Activated T-helper 17 cell treated with anti-CD3 and anti-CD28 coated beads, Interleukin-2, amount 50 U/mL, for 72 hours (primary cell): ENCODE measurements at regions not wholly inside any gene's neighbourhood (a gene's known extent, or its start where the extent isn't known, plus 50 kb on each side); places are given as distances from the start of the nearest gene placed in this dataset.

Source experiments
- ATAC-seq: fragments of 150-1000 bp; cut with Tn5 transposase; replicated peaks from 2 replicates; pipeline ENCODE4 v1.10.0; 2021; ENCODE audit warnings: mild to moderate bottlenecking, moderate library complexity
- H3K27ac Mint-ChIP-seq: one replicate; pipeline ENCODE4 v1.8.0; 2022; ENCODE audit warnings: mixed read lengths
- H3K27me3 Mint-ChIP-seq: one replicate; pipeline ENCODE4 v1.8.0; 2022; ENCODE audit warnings: mixed read lengths
- H3K36me3 Mint-ChIP-seq: one replicate; pipeline ENCODE4 v1.8.0; 2022; ENCODE audit warnings: low read depth, mild to moderate bottlenecking, mixed read lengths
- H3K4me1 Mint-ChIP-seq: one replicate; pipeline ENCODE4 v1.8.0; 2022; ENCODE audit warnings: mixed read lengths
- H3K4me3 Mint-ChIP-seq: one replicate; pipeline ENCODE4 v1.8.0; 2022; ENCODE audit warnings: mild to moderate bottlenecking, mixed read lengths
- H3K9me3 Mint-ChIP-seq: one replicate; pipeline ENCODE4 v1.8.0; 2022; ENCODE audit warnings: mixed read lengths

DNA sequence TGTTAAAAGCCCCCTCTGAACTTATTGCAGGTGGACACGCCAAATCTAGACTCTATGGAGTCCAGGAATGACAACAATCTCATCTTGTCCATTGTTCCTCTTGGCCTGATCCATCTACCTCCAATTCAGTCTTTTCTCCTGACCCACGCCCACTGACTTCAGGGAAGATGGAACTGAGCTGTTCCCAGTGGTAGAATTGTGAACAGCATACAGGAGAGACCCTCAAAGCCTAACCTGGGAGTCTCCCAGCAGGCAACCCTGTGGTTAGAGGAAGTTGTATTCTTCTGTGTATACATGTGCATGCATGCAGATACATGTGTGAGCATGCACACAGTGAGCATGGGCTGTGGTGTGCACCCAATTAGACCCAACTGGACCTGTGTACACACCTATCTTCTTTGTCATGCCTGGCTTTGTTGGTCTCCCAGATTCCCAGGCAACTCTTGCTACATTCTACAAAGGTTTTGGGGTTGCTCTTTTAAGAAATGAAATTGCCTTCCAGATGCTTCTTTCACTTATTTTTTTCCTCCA is 286.0 kb downstream of the ZSWIM6 start:
- H3K9me3 Mint-ChIP-seq: no peaks in the 10 kb centered on the region
- peaks cover 23% of the 10 kb centered on the region for H3K27me3 Mint-ChIP-seq
- no peak overlapping the region for H3K27ac Mint-ChIP-seq
- H3K36me3 Mint-ChIP-seq: no peaks in the 10 kb centered on the region
- no peak for ATAC-seq
- no peaks in the 10 kb centered on the region for H3K4me1 Mint-ChIP-seq
- H3K4me3 Mint-ChIP-seq: no peak overlapping the region

DNA sequence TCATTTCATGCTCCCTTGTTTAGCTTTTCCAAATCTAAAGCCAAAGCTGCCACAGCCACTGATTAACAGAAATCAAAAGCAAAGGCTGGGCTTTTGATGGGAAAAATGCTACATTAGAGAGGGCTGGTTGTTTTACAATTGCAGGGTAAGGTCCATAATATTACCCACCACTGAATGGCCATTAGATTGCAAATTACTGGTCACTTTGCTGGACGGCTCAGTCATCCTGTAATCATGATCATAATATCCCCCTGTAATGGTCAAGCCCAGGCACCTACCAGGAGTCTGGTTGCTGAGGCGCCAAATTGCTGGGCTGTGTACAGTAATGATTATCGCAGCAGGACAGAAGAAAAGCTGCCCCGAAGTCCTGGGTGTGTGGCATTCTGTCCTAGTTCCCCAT is 286.5 kb downstream of the ZSWIM6 start:
- H3K27ac Mint-ChIP-seq: no peak overlapping the region
- H3K36me3 Mint-ChIP-seq: no peaks in the 10 kb centered on the region
- no peaks in the 10 kb centered on the region for H3K9me3 Mint-ChIP-seq
- peaks cover 23% of the 10 kb centered on the region for H3K27me3 Mint-ChIP-seq
- no peak for ATAC-seq
- H3K4me1 Mint-ChIP-seq: no peaks in the 10 kb centered on the region
- no peak overlapping the region for H3K4me3 Mint-ChIP-seq

DNA sequence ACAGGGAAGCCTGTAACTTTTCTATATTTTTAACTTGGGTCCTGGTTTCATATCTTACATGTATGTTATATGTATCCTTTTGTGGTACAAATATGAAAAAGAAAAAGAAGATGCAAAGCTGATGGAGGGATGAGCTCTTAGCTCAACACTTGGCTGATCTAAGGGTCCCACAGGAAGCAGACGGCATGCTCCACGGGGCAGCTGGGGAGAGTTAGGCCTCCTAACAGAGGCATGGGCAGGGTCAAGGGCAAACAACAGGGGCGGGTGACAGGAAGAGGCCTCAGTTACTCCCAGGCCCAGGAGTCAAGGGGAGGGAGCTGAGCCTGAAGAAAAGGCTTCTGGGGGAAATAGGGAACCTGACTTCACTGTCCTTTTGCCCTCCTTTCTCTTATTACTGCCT is 287.2 kb downstream of the ZSWIM6 start:
- H3K4me3 Mint-ChIP-seq: no peak overlapping the region
- H3K36me3 Mint-ChIP-seq: no peaks in the 10 kb centered on the region
- H3K4me1 Mint-ChIP-seq: no peaks in the 10 kb centered on the region
- H3K9me3 Mint-ChIP-seq: no peaks in the 10 kb centered on the region
- peaks cover 22% of the 10 kb centered on the region for H3K27me3 Mint-ChIP-seq
- no peak for ATAC-seq
- no peak overlapping the region for H3K27ac Mint-ChIP-seq

DNA sequence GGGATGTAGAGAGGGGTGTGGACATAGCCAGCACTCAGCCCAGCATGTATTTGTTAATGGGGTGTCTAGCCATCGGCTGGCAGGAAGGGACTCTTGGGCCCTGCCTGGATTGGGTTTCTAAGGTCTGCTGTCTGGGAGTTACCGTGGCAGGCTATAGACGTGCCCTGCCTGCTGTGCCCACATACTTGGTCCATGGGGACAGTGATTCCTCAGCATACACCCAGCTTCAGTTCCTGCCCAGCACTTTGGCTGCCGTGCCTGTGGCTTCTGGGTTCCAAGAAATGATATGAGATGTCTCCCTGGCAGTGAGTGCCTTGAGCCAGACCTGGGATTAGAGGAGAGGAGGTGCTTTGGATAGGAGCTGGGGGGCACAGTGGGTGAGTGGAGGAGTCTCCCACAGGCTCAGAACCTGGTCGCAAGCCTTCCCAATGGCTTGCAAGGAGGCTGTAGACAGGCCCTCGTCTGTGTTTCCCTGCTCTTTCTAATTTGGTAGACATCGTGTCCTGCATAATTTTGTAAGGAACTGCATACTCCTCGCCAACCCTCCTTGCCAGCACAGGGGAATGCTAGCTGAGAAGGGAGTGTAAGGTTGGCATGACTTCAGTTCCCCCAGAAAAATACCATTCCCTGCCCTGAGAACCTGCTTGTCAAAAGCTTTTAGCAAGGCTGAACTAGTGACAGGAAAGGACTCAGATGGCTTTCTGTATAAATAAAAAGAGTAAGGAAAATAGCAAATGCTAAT is 287.9 kb downstream of the ZSWIM6 start:
- Mint-ChIP-seq H3K27me3 (peaks cover 29% of the 10 kb centered on the region), H3K9me3 (no peaks in the 10 kb centered on the region), H3K4me1 (no peaks in the 10 kb centered on the region), H3K27ac (no peak overlapping the region), H3K36me3 (no peaks in the 10 kb centered on the region), H3K4me3 (no peak overlapping the region)
- no peak for ATAC-seq

DNA sequence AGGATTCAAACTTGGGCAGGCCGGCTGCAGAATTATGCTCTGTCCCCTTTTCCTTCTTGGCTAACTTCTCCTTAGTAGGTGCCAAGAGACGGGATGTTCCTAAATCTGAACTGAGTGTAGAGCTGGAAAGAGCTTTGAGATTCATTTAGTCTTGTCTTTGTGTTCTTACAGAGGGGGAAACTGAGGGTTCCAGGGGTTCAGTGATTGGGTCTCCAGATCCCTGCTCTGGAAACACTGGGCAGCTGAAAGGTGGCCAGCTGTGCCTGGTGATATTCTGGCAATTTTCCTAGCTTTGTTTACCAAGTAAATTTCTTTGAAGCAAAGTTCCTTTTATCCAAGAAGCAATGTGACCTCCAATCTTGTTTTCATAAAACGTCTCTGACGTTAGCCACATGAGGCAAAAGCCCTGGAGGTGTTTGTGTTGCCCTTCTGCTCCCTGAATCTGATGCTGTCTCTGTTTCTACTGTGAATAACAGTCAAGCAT is 288.7 kb downstream of the ZSWIM6 start:
- no peak overlapping the region for H3K4me3 Mint-ChIP-seq
- no peaks in the 10 kb centered on the region for H3K4me1 Mint-ChIP-seq
- H3K36me3 Mint-ChIP-seq: no peaks in the 10 kb centered on the region
- H3K9me3 Mint-ChIP-seq: no peaks in the 10 kb centered on the region
- H3K27me3 Mint-ChIP-seq: peaks cover 31% of the 10 kb centered on the region
- no peak for ATAC-seq
- no peak overlapping the region for H3K27ac Mint-ChIP-seq

DNA sequence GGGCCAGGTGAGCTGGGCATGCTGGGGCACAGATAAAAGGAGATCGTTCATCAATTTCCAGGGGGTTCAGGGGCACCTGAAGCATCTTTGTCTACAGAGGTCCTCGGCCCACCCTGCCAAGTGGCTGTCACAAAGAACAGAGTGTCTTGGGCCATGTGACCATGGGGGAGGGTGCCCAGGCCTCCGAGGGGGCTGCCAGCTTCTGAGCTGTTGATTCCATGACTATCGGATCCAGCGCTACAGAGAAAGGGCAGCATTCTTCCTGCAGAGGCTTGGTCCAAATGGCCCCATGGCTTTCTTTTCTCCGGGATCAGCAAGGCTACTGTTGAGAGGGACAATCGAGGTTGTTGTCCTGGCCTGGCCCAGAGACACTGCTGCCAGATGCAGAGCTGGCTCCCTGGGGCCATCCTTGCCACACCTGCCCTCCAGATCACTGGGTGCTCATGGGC is 289.2 kb downstream of the ZSWIM6 start:
- no peaks in the 10 kb centered on the region for H3K4me1 Mint-ChIP-seq
- no peaks in the 10 kb centered on the region for H3K36me3 Mint-ChIP-seq
- no peak overlapping the region for H3K27ac Mint-ChIP-seq
- no peak for ATAC-seq
- no peak overlapping the region for H3K4me3 Mint-ChIP-seq
- no peaks in the 10 kb centered on the region for H3K9me3 Mint-ChIP-seq
- peaks cover 31% of the 10 kb centered on the region for H3K27me3 Mint-ChIP-seq

DNA sequence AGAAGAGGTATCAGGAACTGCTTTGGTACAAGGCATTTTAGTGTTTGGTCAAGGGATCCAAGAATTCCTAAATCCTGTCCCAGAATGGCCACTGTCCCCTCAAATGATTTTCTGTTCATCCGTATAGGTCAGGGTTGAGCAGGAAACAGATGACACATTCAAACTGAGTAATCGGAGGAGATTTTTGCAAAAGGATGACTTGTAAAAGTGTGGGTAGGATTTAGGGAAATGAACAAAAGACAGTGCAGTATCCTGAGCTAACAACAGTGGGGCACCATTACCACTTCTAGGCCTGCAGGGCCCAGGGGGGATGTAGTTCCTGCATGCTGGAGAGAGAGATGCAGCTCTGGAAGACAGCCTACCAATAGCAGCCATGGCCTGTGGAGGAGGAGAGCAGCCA is 290.1 kb downstream of the ZSWIM6 start:
- Mint-ChIP-seq H3K4me3 (no peak overlapping the region), H3K27ac (no peak overlapping the region), H3K27me3 (peaks cover 33% of the 10 kb centered on the region), H3K4me1 (no peaks in the 10 kb centered on the region), H3K9me3 (no peaks in the 10 kb centered on the region), H3K36me3 (no peaks in the 10 kb centered on the region)
- no peak for ATAC-seq

DNA sequence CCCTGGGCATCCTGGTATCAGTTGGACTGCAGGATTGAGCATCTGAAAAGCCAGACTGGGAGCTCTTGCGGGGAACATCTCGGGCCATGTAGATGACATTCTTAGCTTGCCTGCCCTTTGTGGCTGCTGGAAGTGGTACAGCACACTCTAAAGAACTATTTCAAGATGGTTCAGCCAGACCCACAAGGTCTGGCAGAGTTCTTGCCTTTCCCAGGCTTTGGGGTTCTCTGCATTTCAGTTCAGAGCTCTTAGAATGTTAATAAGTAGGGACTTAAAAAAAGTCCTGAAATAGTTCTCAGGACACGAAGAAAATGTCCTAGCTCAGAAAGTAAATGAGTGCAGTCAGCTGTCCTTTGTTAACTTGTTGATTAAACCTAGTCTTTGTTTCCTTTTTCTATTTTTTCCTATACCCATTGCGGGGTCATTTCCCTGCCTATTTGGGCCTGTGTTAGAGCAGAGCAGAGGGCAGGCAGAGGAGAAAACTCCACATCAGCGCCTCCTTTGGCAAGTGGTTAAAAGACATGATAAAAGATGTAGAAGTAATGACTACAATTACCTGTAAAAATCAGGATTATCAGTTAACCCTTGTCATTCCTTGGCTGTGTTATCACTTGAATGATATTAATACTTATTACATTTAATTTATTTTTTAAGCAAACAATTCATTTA is 291.5 kb downstream of the ZSWIM6 start:
- Mint-ChIP-seq H3K36me3 (no peaks in the 10 kb centered on the region), H3K27ac (no peak overlapping the region), H3K27me3 (peaks cover 38% of the 10 kb centered on the region), H3K4me3 (no peak overlapping the region), H3K9me3 (no peaks in the 10 kb centered on the region), H3K4me1 (no peaks in the 10 kb centered on the region)
- ATAC-seq: no peak

DNA sequence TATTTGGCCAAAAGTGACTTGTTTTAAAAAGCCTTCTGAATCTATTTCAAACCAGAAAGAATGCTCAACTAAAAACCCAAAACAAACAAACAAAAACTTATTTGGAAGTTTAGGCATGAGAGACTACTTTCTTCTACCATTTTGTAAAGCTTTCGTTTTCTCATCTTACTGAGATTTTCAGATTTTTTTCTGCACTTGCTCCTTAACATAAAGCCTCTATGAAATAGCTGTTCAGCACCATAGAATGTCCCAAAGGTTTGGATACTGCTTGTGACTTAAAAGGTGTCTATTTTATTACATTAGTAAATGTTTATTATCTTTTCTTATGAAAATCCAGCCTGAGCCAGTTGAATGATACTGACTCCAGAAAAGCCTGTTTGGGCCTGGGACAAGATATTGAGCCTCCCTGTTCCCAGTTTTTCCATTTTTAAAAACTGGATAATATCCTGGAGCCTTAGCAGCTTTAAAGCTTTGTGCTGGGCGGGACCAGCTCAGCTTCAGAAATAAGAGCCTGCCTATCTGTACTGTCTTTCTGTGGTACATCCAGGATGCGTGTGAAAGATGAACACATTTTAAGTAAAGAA is 292.6 kb downstream of the ZSWIM6 start:
- Mint-ChIP-seq H3K27ac (no peak overlapping the region), H3K9me3 (no peaks in the 10 kb centered on the region), H3K36me3 (no peaks in the 10 kb centered on the region), H3K27me3 (peaks cover 46% of the 10 kb centered on the region), H3K4me3 (peak overlapping the region; percentile 35), H3K4me1 (no peaks in the 10 kb centered on the region)
- no peak for ATAC-seq

DNA sequence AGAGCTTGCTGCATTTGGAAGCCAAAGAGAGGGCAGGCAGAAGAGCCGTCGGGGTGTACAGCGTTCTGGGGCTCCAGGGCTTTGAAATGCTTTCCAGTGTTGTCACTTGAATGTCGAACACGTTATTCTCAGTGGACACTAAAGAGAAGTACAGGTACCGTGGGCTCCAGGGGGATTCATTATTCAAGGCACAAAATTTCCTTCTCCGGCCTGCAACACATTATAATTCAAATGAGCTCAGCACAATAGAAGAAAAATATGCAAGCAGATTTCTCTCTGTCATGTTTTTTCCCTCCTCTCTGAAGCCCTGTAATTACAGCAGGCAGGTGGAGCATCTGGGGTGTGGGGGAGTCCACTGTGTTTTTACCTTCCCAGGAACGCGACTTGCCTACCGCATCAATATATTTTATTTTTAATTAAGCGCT is 293.1 kb downstream of the ZSWIM6 start:
- Mint-ChIP-seq H3K4me1 (no peaks in the 10 kb centered on the region), H3K4me3 (peak overlapping the region; percentile 35), H3K27me3 (peaks cover 49% of the 10 kb centered on the region), H3K9me3 (no peaks in the 10 kb centered on the region), H3K36me3 (no peaks in the 10 kb centered on the region), H3K27ac (no peak overlapping the region)
- no peak for ATAC-seq

DNA sequence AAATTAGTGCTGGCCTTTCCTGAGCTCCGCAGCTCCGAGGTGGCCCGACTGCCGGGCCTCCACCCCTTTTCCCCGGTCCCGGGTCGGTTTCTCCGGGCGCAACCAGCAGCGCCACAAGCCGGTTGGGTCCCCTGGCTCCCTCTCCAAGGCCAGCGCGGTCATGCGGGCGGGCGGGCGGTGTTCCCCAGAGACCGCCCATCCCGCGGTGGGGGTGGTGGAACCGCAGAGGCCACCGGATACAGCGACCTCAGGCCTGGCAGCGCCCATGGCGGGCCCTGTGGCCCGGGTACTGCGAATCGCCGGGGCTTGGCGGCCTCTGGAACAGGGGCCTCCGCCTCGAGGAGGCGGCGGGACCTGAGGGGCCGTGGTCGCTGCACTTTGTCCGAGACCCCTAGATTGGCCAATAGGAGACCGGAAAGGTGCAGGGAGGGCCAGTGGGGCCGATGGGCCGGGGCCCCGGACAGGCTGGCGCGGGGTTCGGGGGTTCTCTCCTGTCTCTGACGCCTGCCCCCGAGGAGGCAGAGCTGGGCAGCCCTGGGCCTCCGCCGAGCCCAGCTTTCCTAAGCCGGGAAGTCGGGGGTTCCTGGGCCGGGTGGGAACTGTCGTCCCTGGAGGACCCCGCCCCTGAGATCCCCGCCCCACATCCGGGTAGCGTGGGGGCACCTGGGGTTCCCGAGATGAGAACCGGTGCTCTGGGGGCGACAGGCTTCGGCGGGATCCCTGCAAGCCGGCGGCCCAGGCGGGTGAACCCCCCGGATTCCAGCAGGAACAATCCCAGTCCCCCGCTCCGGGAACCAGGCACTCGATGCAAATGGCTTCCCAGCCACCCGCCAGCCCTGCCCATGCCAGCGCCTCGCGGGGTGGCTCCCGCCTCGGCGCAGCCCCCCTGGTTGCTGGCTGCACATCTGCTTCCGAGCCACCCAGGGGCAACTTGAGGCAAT is 293.9 kb downstream of the ZSWIM6 start:
- Mint-ChIP-seq H3K9me3 (no peaks in the 10 kb centered on the region), H3K4me3 (peak overlapping the region; percentile 41)
- peak; percentile 53 for ATAC-seq

DNA sequence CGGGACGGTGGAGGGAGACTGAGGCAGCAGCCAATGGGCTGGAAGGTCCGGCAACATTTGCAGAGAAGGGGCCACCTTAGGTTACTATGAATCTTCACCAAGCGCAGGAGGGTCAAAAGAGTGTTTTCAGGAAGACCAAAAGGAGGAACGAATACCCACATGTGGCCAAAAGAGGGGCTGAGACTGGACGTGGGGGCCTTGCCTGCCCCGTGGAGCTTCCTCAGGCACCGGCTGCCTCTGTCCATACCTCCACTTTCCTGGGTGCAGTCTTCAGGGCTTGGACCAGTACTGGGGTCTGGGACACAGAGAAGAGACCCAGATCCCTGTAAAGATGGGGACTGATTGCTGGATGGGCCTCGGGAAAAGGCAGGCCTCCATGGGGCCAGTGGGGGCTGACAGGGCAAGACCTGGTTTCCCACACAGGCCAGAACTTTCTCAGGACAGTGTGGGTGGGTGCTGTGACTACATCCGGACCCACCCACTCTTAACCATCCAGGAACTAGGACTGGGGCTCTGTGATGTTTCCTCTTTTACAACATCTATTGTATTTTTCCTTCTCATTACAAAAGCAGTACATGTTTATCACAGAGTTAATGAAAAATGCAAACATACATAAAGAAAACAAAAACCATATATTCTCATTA is 294.7 kb downstream of the ZSWIM6 start:
- no peaks in the 10 kb centered on the region for H3K36me3 Mint-ChIP-seq
- ATAC-seq: no peak
- H3K9me3 Mint-ChIP-seq: no peaks in the 10 kb centered on the region
- H3K4me1 Mint-ChIP-seq: no peaks in the 10 kb centered on the region
- H3K4me3 Mint-ChIP-seq: peak overlapping the region; percentile 41
- H3K27me3 Mint-ChIP-seq: peaks cover 48% of the 10 kb centered on the region
- no peak overlapping the region for H3K27ac Mint-ChIP-seq

More for the DNA sequence above, 293.9 kb downstream of the ZSWIM6 start:
- Mint-ChIP-seq H3K27me3 (peaks cover 49% of the 10 kb centered on the region), H3K36me3 (no peaks in the 10 kb centered on the region), H3K4me1 (no peaks in the 10 kb centered on the region), H3K27ac (no peak overlapping the region)

DNA sequence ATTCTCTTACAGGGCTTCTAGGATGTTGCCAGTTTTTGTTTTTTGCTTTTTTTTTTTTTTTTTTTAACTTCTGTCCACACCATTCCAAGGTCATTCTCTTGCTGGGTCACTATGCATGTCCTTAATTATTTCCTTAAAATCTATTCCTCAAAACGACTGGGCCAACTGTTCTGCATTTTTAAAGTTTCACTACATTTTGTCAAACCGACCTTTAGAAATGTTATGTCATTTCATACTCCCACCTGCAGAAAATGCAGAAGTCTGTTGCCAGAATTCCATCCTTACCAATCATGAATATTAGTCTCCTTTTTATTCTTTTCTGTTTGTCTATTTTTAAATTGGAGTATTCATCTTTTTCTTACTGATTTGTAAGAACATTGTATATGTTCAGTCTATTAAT is 295.5 kb downstream of the ZSWIM6 start:
- Mint-ChIP-seq H3K36me3 (no peaks in the 10 kb centered on the region), H3K9me3 (no peaks in the 10 kb centered on the region), H3K27me3 (peaks cover 41% of the 10 kb centered on the region), H3K4me3 (no peak overlapping the region), H3K4me1 (no peaks in the 10 kb centered on the region), H3K27ac (no peak overlapping the region)
- no peak for ATAC-seq
